ENCODE measurements at regions not wholly inside any gene's neighbourhood (a gene's known extent, or its start where the extent isn't known, plus 50 kb on each side); places are given as distances from the start of the nearest gene placed in this dataset.

DNA sequence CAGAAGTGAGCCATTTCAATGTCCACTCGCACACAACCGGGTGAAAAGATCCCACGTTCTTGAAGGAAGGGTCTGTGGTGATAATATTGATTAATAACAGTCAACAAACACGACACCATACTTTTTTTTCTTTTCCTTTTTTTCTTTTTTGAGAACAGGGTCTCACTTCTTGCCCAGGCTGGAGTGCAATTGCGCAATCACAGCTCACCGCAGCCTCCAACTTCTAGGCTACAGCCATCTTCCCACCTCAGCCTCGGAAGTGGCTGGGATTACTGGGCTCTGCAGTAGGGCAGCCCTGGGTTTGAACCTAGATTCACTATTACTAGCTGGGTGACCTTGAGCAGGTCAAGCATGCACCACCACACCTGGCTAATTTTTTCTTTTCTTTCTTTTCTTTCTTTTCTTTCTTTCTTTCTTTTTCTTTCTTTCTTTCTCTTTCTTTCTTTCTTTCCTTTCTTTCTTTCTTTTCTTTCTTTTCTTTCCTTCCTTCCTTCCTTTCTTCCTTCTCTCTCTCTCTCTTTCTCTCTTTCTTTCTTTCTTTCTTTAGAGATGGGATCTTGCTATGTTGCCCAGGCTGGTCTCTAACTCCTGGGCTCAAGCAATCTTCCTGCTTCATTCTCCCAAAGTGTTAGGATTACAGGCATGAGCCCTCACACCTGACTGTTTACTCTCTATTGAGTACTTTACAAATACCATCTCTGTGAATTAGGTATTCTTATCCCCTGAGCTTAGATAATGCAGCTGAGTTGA lies 123.9 kb downstream of the SNX5 start:
- Histone ChIP-seq H2BK120ac (ENCODE audit: low read depth, low read length) (no peak overlapping the region), H3K27me3 (ENCODE audit: insufficient read depth, low read length, poor library complexity) (no peaks in the 10 kb centered on the region), H2BK15ac (replicated peaks; ENCODE audit: low read depth) (no peak overlapping the region), H3K56ac (ENCODE audit: low read length) (no peak overlapping the region), H3K79me1 (ENCODE audit: low read length) (no peaks in the 10 kb centered on the region), H3K27ac (ENCODE audit: low read depth, low read length) (no peak overlapping the region), H4K8ac (ENCODE audit: low read depth, low read length) (no peak overlapping the region), H2AK5ac (ENCODE audit: low read length) (no peak overlapping the region), H2BK5ac (ENCODE audit: low read length) (no peak overlapping the region), H3K4ac (ENCODE audit: low read depth, low read length) (no peak overlapping the region), H3K9ac (ENCODE audit: low read length) (no peak overlapping the region), H3K4me2 (ENCODE audit: low read length) (no peak overlapping the region), H3K23ac (ENCODE audit: low read length) (no peak overlapping the region), H3K4me3 (ENCODE audit: low read length) (no peak overlapping the region), H3K79me2 (ENCODE audit: control insufficient read depth, insufficient read depth, low read length) (no peaks in the 10 kb centered on the region), H4K5ac (ENCODE audit: low read length) (no peak overlapping the region), H3K18ac (ENCODE audit: low read length) (no peak overlapping the region), H3K36me3 (ENCODE audit: control insufficient read depth, insufficient read depth, low read length) (no peaks in the 10 kb centered on the region), H3K4me1 (ENCODE audit: control insufficient read depth, low read depth, low read length) (no peaks in the 10 kb centered on the region)
- no CpG with 5 or more reads among the region's 7 CpGs for WGBS (ENCODE audit: extremely low coverage, insufficient coverage, low lambda C conversion rate)
- no peak for DNase-seq

DNA sequence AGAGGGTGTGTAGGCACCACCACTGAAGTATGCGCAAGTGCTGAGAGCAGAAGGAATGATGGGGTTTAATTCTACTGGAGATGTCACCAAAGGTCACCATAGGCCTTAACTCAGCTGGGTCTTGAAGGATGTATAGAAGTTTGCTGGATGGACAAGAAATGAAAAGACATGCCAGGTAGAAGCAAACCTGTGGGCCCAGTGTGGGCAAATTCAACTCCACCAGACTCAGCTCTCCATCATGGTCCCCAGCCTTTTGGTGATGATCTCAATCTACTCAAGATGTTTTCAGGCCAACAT lies 124.5 kb downstream of the SNX5 start:
- H2BK15ac ChIP-seq (replicated peaks; ENCODE audit: low read depth), result no peak overlapping the region
- WGBS (ENCODE audit: extremely low coverage, insufficient coverage, low lambda C conversion rate), result no CpG with 5 or more reads among the region's 1 CpG
- no peaks in the 10 kb centered on the region for H3K27me3 ChIP-seq (ENCODE audit: insufficient read depth, low read length, poor library complexity)
- DNase-seq, result no peak
- H3K4me2 ChIP-seq (ENCODE audit: low read length), result no peak overlapping the region
- H4K8ac ChIP-seq (ENCODE audit: low read depth, low read length), result no peak overlapping the region
- no peak overlapping the region for H3K27ac ChIP-seq (ENCODE audit: low read depth, low read length)
- H4K5ac ChIP-seq (ENCODE audit: low read length), result no peak overlapping the region
- H3K4me3 ChIP-seq (ENCODE audit: low read length), result no peak overlapping the region
- H3K4ac ChIP-seq (ENCODE audit: low read depth, low read length), result no peak overlapping the region
- H3K56ac ChIP-seq (ENCODE audit: low read length), result no peak overlapping the region
- H3K79me1 ChIP-seq (ENCODE audit: low read length), result no peaks in the 10 kb centered on the region
- H3K36me3 ChIP-seq (ENCODE audit: control insufficient read depth, insufficient read depth, low read length), result no peaks in the 10 kb centered on the region
- no peak overlapping the region for H2AK5ac ChIP-seq (ENCODE audit: low read length)
- H2BK120ac ChIP-seq (ENCODE audit: low read depth, low read length), result no peak overlapping the region
- H3K79me2 ChIP-seq (ENCODE audit: control insufficient read depth, insufficient read depth, low read length), result no peaks in the 10 kb centered on the region
- H3K4me1 ChIP-seq (ENCODE audit: control insufficient read depth, low read depth, low read length), result no peaks in the 10 kb centered on the region
- no peak overlapping the region for H3K23ac ChIP-seq (ENCODE audit: low read length)
- H2BK5ac ChIP-seq (ENCODE audit: low read length), result no peak overlapping the region
- no peak overlapping the region for H3K9ac ChIP-seq (ENCODE audit: low read length)
- no peak overlapping the region for H3K18ac ChIP-seq (ENCODE audit: low read length)

DNA sequence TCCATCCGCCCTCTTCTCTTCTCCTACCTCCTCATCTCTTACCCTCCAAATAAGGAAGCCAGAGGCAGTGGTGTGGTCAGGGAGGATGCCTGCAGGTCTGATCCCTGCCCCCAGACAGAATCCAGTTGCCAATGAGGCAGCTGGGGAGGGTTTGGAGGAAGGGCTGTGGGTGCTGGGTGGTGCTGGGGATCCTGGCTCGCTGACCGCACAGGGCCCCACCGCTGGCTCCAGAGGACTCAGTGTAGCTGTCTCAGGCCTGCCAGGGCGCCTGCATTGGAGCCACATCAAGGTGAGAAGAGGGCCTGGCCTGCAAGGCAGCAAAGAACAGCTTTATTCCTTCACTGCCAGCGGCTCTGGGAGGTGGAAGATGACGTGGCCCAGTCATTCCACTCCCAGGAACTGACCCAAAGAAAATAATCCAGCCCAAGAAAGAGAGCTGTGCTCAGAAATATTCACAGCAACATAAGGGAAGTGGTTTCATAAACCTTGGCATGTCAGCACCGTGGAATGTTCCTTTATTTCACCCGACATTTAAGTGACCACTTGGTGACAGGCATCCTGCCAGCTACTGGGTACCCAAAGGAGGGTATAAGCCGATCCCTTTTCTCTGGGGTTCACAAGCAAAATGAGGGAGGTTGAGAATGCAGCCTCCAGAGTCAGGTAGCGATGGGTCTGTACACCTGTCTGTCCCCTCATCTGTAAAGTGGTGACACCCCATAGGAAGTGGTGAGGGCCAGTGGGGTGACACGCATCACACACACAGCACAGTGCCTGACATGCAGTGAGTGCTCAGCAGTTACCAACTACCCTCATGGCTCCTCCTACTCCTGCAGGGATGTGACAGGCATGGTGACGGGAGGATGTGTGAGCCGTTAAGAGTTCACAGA lies 125.1 kb downstream of the SNX5 start:
- H3K27ac ChIP-seq (ENCODE audit: low read depth, low read length), result no peak overlapping the region
- DNase-seq, result no peak
- no peaks in the 10 kb centered on the region for H3K79me1 ChIP-seq (ENCODE audit: low read length)
- no peaks in the 10 kb centered on the region for H3K4me1 ChIP-seq (ENCODE audit: control insufficient read depth, low read depth, low read length)
- no peaks in the 10 kb centered on the region for H3K27me3 ChIP-seq (ENCODE audit: insufficient read depth, low read length, poor library complexity)
- no peak overlapping the region for H2BK15ac ChIP-seq (replicated peaks; ENCODE audit: low read depth)
- no peak overlapping the region for H4K5ac ChIP-seq (ENCODE audit: low read length)
- H3K56ac ChIP-seq (ENCODE audit: low read length), result no peak overlapping the region
- no peak overlapping the region for H3K4ac ChIP-seq (ENCODE audit: low read depth, low read length)
- no peak overlapping the region for H3K18ac ChIP-seq (ENCODE audit: low read length)
- no peak overlapping the region for H2BK120ac ChIP-seq (ENCODE audit: low read depth, low read length)
- no peak overlapping the region for H4K8ac ChIP-seq (ENCODE audit: low read depth, low read length)
- H3K9ac ChIP-seq (ENCODE audit: low read length), result no peak overlapping the region
- H3K4me3 ChIP-seq (ENCODE audit: low read length), result no peak overlapping the region
- no peak overlapping the region for H2BK5ac ChIP-seq (ENCODE audit: low read length)
- H2AK5ac ChIP-seq (ENCODE audit: low read length), result no peak overlapping the region
- no peak overlapping the region for H3K4me2 ChIP-seq (ENCODE audit: low read length)
- no peaks in the 10 kb centered on the region for H3K79me2 ChIP-seq (ENCODE audit: control insufficient read depth, insufficient read depth, low read length)
- WGBS (ENCODE audit: extremely low coverage, insufficient coverage, low lambda C conversion rate), result no CpG with 5 or more reads among the region's 14 CpGs
- no peaks in the 10 kb centered on the region for H3K36me3 ChIP-seq (ENCODE audit: control insufficient read depth, insufficient read depth, low read length)
- H3K23ac ChIP-seq (ENCODE audit: low read length), result no peak overlapping the region

DNA sequence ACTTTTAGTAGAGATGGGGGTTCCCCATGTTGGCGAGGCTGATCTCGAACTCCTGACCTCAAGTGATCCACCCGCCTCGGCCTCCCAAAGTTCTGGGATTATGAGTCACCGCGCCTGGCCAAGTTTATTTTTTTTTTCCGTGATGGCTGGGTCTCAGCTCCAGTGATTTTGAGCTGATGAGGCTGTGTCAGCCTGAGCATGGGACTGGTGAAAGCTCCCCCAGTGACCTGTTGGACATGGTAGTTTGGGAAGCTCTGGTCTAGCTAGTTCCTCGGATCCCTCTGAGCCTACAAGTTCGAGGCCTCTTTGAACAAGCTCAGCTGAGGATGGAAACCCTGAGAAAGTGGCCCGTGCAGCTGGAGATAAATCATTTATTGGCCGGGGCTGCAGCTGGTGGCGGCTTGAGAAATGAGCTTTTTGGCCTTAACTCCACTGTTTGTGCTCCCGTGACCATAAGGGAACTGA lies 126.8 kb downstream of the SNX5 start:
- H2BK5ac ChIP-seq (ENCODE audit: low read length), result no peak overlapping the region
- no peak overlapping the region for H3K4me2 ChIP-seq (ENCODE audit: low read length)
- no peak overlapping the region for H3K4me3 ChIP-seq (ENCODE audit: low read length)
- no CpG with 5 or more reads among the region's 13 CpGs for WGBS (ENCODE audit: extremely low coverage, insufficient coverage, low lambda C conversion rate)
- no peaks in the 10 kb centered on the region for H3K79me2 ChIP-seq (ENCODE audit: control insufficient read depth, insufficient read depth, low read length)
- DNase-seq, result no peak
- no peaks in the 10 kb centered on the region for H3K27me3 ChIP-seq (ENCODE audit: insufficient read depth, low read length, poor library complexity)
- no peaks in the 10 kb centered on the region for H3K36me3 ChIP-seq (ENCODE audit: control insufficient read depth, insufficient read depth, low read length)
- no peak overlapping the region for H2AK5ac ChIP-seq (ENCODE audit: low read length)
- no peaks in the 10 kb centered on the region for H3K4me1 ChIP-seq (ENCODE audit: control insufficient read depth, low read depth, low read length)
- no peak overlapping the region for H3K9ac ChIP-seq (ENCODE audit: low read length)
- no peak overlapping the region for H3K18ac ChIP-seq (ENCODE audit: low read length)
- H3K27ac ChIP-seq (ENCODE audit: low read depth, low read length), result no peak overlapping the region
- no peak overlapping the region for H3K56ac ChIP-seq (ENCODE audit: low read length)
- H3K23ac ChIP-seq (ENCODE audit: low read length), result no peak overlapping the region
- H3K79me1 ChIP-seq (ENCODE audit: low read length), result no peaks in the 10 kb centered on the region
- H2BK15ac ChIP-seq (replicated peaks; ENCODE audit: low read depth), result no peak overlapping the region
- H4K8ac ChIP-seq (ENCODE audit: low read depth, low read length), result no peak overlapping the region
- no peak overlapping the region for H4K5ac ChIP-seq (ENCODE audit: low read length)
- H3K4ac ChIP-seq (ENCODE audit: low read depth, low read length), result no peak overlapping the region
- H2BK120ac ChIP-seq (ENCODE audit: low read depth, low read length), result no peak overlapping the region

DNA sequence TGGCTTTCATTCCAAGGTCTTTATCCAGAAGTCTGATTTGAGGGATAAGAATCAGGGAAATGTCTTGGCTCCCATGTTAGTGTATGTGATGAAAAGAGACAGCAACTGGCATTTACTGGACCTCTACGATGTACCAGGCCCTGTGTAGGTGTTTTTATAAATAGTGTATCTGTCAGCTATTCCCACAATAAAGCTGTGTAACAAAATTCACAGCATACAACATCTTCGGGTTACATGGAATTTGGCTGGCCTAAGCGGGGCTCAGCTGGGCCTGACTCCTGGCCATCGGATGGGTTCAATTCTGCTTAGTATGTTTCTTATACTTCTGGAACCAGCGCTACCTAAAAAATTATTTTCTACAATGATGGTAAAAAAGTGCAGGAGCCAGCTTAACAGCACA lies 128.2 kb downstream of the SNX5 start:
- H3K56ac ChIP-seq (ENCODE audit: low read length), result no peak overlapping the region
- no CpG with 5 or more reads among the region's 5 CpGs for WGBS (ENCODE audit: extremely low coverage, insufficient coverage, low lambda C conversion rate)

More for the DNA sequence above, 128.2 kb downstream of the SNX5 start:
- H3K4me3 ChIP-seq (ENCODE audit: low read length), result no peak overlapping the region
- no peak overlapping the region for H3K4me2 ChIP-seq (ENCODE audit: low read length)
- no peaks in the 10 kb centered on the region for H3K79me2 ChIP-seq (ENCODE audit: control insufficient read depth, insufficient read depth, low read length)
- no peaks in the 10 kb centered on the region for H3K79me1 ChIP-seq (ENCODE audit: low read length)
- no peak overlapping the region for H4K5ac ChIP-seq (ENCODE audit: low read length)
- no peaks in the 10 kb centered on the region for H3K36me3 ChIP-seq (ENCODE audit: control insufficient read depth, insufficient read depth, low read length)
- no peak overlapping the region for H2BK5ac ChIP-seq (ENCODE audit: low read length)
- H3K4me1 ChIP-seq (ENCODE audit: control insufficient read depth, low read depth, low read length), result no peaks in the 10 kb centered on the region
- H2BK120ac ChIP-seq (ENCODE audit: low read depth, low read length), result no peak overlapping the region
- H3K4ac ChIP-seq (ENCODE audit: low read depth, low read length), result no peak overlapping the region
- no peak overlapping the region for H3K23ac ChIP-seq (ENCODE audit: low read length)
- H3K18ac ChIP-seq (ENCODE audit: low read length), result no peak overlapping the region
- no peak overlapping the region for H2BK15ac ChIP-seq (replicated peaks; ENCODE audit: low read depth)
- H3K27ac ChIP-seq (ENCODE audit: low read depth, low read length), result no peak overlapping the region
- H2AK5ac ChIP-seq (ENCODE audit: low read length), result no peak overlapping the region
- H3K9ac ChIP-seq (ENCODE audit: low read length), result no peak overlapping the region
- no peaks in the 10 kb centered on the region for H3K27me3 ChIP-seq (ENCODE audit: insufficient read depth, low read length, poor library complexity)
- DNase-seq, result no peak
- no peak overlapping the region for H4K8ac ChIP-seq (ENCODE audit: low read depth, low read length)

Data from mesendoderm (in vitro differentiated cells).